SIG-M5 treated with dmso at 0.1 percent for 504 hours (cell line): ENCODE measurements at regions not wholly inside any gene's neighbourhood (a gene's known extent, or its start where the extent isn't known, plus 50 kb on each side); places are given as distances from the start of the nearest gene placed in this dataset.
A peak's percentile ranks its signal among the peaks of the same experiment; 100 is the strongest.
"Not testable (repeated sequence)": the region's sequence is repeated elsewhere in the genome, so short reads cannot be mapped to it uniquely, and the experiment has no call there.

Experiments used
- DNase-seq: peaks from one replicate; lab custom pipeline; 2025; ENCODE audit not compliant: unreplicated experiment; lab: John Stamatoyannopoulos, UW

- no peak for DNase-seq
These were observed 817.5 kb downstream of the EFNA5 start for GRCh38 chr5:106853266-106853665.

DNA sequence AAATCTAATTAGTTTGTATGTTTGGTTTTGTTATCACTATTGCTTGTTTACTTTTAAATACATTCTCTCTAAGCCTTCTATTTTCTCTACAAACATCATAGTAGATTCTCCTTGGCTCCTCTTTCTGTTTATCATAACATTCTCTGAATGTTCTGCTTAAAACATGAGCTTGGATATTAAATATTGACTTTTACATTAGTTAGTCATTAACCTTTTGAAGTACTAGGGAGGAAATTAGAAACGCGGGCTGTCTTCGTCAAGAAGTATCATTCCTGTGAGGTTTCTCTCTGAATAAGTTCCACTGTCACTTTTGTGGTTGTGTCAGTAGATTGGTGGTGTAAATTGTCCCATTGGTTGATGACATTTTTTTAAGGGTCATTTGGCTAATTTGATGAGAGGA, 821.5 kb downstream of the EFNA5 start:
- DNase-seq, result no peak

GRCh38 chr5:106843812-106844416, 826.8 kb downstream of the EFNA5 start:
- peak; percentile 36 for DNase-seq

- no peak for DNase-seq
These were observed 837.2 kb downstream of the EFNA5 start for GRCh38 chr5:106833517-106833916.

GRCh38 chr5:106827061-106827460, 843.7 kb downstream of the EFNA5 start:
- DNase-seq, result no peak

- DNase-seq, result no peak
These were observed 845.4 kb downstream of the EFNA5 start for GRCh38 chr5:106825374-106825773.

DNA sequence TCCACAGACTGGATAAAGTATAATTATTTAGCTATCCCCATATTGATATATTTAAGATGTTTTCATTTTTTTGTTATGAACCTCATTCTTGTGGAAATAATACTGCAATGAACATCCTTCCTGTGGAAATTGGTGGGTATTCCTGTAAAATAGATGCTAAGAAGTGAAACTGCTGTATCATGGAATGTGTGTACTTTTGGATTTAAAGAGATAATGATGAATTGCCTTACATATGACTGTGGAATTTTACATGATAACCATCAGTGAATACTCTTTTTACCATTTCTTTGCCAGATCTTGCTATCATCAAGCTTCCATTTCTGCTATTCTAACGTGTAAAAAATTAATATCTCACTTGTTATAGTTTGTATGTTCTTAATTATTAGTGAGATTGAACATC, 847.9 kb downstream of the EFNA5 start:
- no peak for DNase-seq

GRCh38 chr5:106818552-106818951, 852.2 kb downstream of the EFNA5 start:
- peak; percentile 6 for DNase-seq

DNA sequence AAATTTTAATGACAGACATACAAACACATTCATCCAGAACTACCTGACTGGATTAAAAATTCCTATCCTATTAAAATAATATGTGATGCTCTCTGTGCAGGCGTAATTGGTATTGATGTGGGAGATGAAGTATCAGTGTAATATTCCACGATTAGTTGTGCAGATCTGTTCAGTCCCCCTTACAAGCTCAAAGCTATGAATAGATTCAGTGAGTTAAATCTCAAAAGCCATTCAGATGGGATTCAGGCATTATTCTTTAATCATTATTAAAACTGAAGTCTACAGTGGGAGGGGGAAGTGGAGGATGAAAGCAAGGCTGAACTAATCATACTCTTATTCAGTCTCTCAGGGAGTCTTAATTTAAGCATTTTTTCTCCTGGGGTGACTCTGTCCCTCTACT, 855.8 kb downstream of the EFNA5 start:
- no peak for DNase-seq

DNA sequence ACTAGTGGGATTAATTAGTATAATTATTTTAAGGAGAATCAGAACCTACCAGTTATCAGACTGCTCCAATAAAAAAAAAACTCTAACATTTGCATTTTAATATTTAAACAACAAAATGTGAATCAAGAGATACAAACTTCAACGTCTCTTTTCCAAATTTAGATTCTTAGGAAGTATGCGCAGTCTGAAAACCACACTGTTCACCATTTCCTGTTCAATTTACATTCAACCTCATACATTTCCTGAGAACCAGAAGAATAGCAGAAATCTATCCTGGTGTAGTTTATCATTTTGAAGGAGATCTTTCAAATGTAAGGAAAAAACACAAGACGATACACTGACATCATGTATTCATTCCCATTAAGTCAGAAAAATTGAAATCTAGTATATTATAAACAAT, 869.2 kb downstream of the EFNA5 start:
- no peak for DNase-seq

- no peak for DNase-seq
These were observed 872.7 kb downstream of the EFNA5 start for GRCh38 chr5:106797996-106798395.

DNA sequence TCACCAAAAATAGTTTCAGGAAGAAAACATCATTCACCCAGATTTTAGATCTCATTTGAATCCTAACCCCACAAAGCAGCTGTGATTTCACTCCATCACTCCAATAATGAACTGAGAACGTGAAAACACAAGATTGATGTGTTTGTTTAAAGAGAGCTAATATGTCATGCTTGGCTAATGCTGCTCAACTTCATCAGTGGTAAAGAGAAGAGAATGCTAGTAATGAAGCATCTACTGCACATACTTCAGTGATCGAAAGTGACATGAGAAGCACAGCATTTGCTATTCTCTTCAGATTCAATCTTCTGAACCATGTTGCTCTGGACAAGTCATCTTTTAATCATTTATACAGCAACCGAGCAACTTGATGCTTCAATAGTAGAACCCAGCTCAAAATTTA, 874.7 kb downstream of the EFNA5 start:
- DNase-seq, result no peak

- DNase-seq, result no peak
These were observed 885.9 kb downstream of the EFNA5 start for GRCh38 chr5:106784846-106785245.

GRCh38 chr5:106780355-106780754, 890.4 kb downstream of the EFNA5 start:
- DNase-seq, result peak; percentile 42

DNA sequence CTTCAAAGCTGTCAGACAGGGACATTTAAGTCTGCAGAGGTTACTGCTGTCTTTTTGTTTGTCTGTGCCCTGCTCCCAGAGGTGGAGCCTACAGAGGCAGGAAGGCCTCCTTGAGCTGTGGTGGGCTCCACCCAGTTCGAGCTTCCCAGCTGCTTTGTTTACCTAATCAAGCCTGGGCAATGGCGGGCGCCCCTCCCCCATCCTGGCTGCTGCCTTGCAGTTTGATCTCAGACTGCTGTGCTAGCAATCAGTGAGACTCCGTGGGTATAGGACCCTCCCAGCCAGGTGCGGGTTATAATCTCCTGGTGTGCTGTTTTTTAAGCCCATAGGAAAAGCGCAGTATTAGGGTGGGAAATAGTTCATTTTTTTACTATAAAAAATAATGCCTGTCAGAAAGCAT, 894.2 kb downstream of the EFNA5 start:
- DNase-seq, result not testable (repeated sequence)

- no peak for DNase-seq
These were observed 902.3 kb downstream of the EFNA5 start for GRCh38 chr5:106768392-106768791.

- no peak for DNase-seq
These were observed 903.8 kb downstream of the EFNA5 start for GRCh38 chr5:106766916-106767315.

DNA sequence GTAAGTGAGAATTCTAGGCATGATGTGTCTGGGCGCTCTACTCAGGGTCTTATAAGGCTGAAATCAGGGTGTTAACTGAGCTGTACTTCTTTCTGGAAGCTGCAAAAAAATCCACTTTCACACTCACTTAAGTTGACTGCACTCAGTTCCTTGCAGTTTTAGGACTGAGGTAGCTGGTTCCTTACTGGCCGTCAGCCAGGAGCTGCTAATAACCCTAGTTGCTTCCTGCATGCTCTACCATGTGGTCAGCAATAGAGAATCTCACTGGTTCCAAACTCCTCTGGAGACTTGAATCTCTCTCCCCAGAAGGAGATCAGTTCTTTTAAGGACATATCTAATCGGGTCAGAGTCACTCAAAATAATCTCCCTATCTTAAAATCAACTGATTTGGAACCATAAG, 911.2 kb downstream of the EFNA5 start:
- no peak for DNase-seq

- DNase-seq, result no peak
These were observed 911.6 kb downstream of the EFNA5 start for GRCh38 chr5:106759152-106759551.

- DNase-seq, result peak; percentile 47
These were observed 913.1 kb downstream of the EFNA5 start for GRCh38 chr5:106757672-106758071.

DNA sequence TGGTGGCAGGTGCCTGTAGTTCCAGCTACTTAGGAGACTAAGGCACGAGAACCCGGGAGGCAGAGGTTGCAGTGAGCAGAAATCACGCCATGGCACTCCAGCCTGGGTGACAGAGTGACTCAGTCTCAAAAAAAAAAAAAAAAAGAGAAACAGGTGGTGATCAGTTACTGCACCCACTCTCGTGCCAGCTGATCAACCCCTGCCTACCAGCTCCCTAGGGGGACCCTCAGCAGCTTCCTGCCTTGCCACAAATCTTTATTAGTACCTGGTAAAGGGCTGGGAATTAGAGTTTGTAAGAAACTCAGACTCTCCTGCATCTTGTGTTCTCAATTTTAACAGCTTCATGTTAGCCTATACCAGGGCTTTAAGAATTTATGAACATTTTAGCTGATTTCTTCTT, 914.9 kb downstream of the EFNA5 start:
- DNase-seq, result no peak

- no peak for DNase-seq
These were observed 915.7 kb downstream of the EFNA5 start for GRCh38 chr5:106755066-106755465.

GRCh38 chr5:106749826-106750225, 920.9 kb downstream of the EFNA5 start:
- no peak for DNase-seq

GRCh38 chr5:106739127-106739526, 931.6 kb downstream of the EFNA5 start:
- DNase-seq, result no peak
